ENCODE measurements at regions not wholly inside any gene's neighbourhood (a gene's known extent, or its start where the extent isn't known, plus 50 kb on each side); places are given as distances from the start of the nearest gene placed in this dataset.
"Not testable (repeated sequence)": the region's sequence is repeated elsewhere in the genome, so short reads cannot be mapped to it uniquely, and the experiment has no call there.

GRCh38 chr6:85360794-85361642 is 88.9 kb upstream of the NT5E start:
- DNase-seq (ENCODE audit: insufficient read length, low spot score) (no peak), FAIRE-seq (no peak)

DNA sequence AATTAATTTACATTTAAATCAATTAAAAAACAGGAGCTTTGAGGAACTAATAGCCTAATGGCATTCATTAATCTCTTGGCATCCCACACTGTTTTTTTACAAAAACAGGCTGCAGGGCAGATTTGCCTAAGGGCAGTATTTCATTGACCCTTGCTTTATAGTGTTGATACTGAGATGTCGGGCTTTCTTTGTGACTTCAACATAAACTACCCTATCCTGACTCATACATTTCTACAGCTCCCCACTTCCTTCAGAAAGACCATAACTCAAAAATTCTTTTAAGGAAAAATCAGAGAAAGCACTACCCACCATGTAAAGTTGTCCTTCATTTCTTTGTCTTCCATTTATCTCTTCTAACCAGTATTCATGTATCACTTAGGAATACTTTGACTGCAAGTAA is 92.2 kb upstream of the NT5E start:
- no peak for FAIRE-seq
- DNase-seq (ENCODE audit: insufficient read length, low spot score): no peak

GRCh38 chr6:85356743-85357142 is 93.1 kb upstream of the NT5E start:
- not testable (repeated sequence) for DNase-seq (ENCODE audit: insufficient read length, low spot score); FAIRE-seq

DNA sequence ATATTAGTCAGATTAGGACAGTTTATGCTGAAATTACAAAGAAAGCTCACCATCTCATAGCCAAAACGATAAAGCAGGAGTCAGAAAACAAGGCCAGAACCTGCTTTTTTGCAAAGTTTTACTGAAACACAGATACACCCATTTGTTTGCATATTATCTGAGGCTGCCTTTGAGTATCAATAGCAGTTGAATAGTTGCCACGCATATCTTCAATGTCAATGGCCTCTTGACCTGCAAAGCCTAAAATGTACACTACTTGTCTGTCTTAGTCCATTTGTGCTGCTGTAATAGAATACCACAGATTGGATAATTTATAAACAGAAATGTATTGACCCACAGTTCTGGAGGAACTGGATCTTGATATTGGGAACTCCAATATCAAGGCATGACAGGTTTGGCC is 94.1 kb upstream of the NT5E start:
- FAIRE-seq (no peak), DNase-seq (ENCODE audit: insufficient read length, low spot score) (no peak)

DNA sequence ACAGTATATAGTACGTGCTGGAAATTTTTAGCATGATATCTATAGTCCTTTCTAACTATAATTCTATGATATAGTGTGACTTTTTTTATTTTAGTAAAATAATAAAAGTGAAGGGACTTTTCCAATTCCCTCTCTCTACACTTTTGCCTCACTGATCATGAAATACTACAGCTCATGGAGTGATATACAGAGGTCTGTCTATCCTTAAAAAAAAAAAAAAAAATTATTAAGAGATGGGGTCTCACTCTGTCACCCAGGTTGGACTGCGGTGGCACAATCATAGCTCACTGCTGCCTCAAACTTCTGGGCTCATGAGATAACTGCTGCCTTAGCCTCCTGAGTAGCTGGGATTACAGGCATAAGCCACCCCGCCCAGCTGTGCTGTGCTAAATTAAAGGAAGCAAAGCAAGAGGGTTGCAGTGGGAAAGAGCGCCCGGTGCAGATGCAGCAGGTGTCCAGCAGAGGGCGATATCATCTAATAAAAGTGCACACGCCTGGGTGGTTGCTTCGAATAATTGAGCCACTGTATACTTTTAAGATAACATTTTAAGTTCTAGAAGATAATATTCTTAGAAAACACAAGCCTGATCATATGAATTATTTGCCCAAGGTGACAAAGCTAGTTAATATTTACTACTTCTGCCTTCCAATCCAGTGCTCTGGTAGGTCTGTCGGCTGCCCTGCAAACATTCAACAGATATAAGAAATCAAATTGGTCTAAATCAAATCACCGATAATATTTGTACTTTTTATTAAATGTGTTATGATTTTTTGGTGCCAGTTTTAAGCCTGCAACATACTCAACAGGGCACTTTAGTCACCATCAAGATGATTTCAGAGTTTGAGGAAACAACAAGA is 94.9 kb upstream of the NT5E start:
- FAIRE-seq (peak; percentile 80), DNase-seq (ENCODE audit: insufficient read length, low spot score) (peak; percentile 18)

- no peak for FAIRE-seq
- DNase-seq (ENCODE audit: insufficient read length, low spot score): no peak
Observed at GRCh38 chr6:85353012-85353411, 96.9 kb upstream of the NT5E start.

- no peak for DNase-seq (ENCODE audit: insufficient read length, low spot score)
- FAIRE-seq: no peak
Observed at GRCh38 chr6:85348643-85349042, 101.2 kb upstream of the NT5E start.

DNA sequence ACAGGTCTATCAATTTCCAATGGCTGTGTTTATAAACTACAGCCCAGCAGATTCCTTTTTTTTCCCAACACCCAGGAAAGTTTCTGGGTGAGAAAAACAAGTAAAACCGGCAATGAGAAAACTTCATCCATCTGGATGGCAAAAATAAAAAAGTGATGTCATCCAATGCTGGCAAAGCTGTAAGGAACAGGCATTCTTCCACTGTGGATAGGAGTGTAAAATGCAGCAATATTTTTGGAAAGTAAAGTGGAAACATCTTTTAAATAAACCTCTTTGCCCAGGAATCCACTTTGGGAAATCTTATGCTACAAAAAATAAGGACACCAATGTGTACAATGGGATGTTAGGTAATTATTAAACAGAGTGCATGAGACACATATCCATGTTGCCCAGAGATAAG is 102.1 kb upstream of the NT5E start:
- DNase-seq (ENCODE audit: insufficient read length, low spot score) (no peak), FAIRE-seq (no peak)

GRCh38 chr6:85346196-85346595 is 103.7 kb upstream of the NT5E start:
- DNase-seq (ENCODE audit: insufficient read length, low spot score) (no peak), FAIRE-seq (no peak)

GRCh38 chr6:85344996-85345395 is 104.9 kb upstream of the NT5E start:
- no peak for DNase-seq (ENCODE audit: insufficient read length, low spot score)
- no peak for FAIRE-seq

DNA sequence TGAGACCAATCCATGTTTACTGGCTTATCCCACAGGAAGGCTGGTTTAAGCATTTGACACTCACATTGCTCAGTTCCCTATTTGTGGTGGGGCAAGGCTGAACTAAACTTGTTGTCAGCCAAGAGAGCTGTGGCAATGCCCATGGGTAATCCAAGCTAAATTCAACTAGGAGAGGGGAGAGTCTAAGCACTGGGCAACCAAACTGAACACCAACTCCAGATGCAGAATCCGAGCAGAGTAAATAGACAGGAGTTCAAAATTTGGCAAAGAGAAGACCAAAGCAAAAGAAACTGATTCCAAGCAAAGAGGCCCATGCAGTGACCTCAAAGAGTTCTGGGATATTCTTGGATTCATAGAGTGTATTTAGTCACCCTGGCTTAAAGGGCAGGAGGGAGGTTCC is 106.5 kb upstream of the NT5E start:
- DNase-seq (ENCODE audit: insufficient read length, low spot score): no peak
- peak; percentile 37 for FAIRE-seq

DNA sequence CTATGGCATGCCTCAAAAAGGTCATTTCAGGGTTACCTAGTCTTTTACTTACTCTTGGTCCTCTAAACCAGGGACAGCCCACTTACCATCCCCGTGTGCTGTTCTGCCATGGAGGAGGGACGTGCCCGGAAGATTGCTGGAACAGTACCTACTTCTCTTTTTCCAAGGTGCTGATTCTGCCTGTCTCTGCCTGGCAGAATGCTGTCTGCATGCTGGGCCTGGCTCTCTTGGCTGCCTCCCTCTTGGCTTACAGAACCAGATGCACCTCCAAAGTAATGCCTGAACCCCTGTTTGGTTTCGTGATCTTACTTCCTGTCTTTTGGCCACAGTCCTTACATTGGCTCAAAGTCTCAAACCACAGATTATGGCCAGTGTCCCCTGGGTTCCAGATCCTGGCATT is 120.7 kb upstream of the NT5E start:
- no peak for DNase-seq (ENCODE audit: insufficient read length, low spot score)

GRCh38 chr6:85325811-85326210 is 124.1 kb upstream of the NT5E start:
- not testable (repeated sequence) for FAIRE-seq; DNase-seq (ENCODE audit: insufficient read length, low spot score)

More for the DNA sequence above, 120.7 kb upstream of the NT5E start:
- no peak for FAIRE-seq

DNA sequence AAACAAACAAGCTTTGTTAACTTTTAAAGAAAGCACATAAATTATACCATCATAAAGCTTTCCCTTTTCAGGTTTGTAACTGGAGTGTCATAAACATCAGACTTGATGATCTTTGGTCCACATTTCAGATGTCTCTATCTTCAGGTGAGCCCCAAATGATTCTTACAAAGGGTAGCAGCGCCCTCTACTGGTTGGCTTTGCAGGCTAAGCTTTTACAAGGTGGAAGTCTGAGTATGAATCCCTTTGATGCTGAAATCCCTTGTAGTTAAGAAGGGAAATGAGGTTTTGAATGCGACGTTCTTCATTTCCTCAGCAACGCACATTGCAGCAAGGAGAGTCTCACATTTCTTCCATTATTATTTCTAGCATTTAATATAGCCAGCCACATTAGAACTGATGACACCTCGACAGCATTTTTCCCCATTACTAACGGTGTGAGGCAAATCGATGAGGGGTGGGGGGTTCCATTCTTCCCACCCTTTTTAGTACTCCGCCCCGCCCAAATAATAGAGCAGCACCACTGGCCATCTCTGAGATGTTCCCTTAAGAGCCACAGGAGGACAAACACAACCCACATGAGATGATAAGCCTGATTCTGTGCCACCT is 126.3 kb upstream of the NT5E start:
- peak; percentile 95 for FAIRE-seq
- peak; percentile 26 for DNase-seq (ENCODE audit: insufficient read length, low spot score)

DNA sequence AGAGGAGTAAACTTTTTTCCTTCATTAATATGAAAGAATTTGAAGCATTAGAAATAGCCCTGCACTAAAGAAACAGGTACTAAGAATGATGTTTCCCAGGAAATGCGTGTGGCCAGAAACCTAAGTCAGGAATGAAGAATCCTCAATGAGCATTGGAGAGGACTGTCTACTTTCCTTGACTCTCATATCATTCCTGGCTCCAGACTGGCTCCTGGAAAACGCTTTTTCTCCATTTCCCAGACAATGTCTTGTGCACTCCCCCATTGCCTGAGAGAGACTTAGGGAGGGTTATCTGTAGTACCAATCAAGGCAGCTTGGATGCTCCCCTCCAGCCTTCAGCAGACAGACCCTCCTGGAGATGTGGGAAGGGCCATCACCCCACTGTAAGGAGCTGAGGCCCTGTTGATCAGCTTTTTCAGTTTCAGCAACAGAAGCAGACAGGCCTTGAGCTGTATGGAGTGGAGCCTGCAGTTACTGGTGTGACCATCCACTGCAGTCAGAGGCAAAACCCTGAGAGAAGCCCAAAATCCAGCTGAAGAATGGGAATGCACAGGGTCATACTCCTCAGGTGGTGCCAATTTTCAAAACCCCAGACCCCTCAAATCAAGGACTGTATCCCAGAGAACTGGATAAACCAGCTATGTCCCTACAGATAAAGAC is 127.3 kb upstream of the NT5E start:
- DNase-seq (ENCODE audit: insufficient read length, low spot score) (no peak), FAIRE-seq (no peak)

DNA sequence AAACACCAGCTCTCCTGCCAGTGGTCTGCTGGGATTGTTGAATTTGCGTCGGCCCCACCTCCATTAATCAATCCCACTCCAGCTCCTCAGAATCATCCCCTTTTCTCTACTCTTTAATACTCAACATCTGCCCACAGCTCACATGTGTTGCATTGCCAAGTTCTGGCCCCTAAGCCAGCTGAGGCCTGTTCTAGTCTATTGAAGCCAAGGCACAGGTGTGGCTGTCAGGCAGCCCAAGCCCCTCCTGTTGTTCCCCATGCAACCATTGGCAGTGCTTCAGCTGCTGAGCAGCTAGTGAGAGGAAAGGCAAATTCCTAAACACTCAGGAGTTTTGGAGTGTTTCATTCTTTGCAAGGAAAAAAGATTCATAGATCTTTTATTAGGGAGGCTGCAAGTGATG is 128.0 kb upstream of the NT5E start:
- DNase-seq (ENCODE audit: insufficient read length, low spot score) (no peak), FAIRE-seq (no peak)

GRCh38 chr6:85314586-85314985 is 135.3 kb upstream of the NT5E start:
- DNase-seq (ENCODE audit: insufficient read length, low spot score) (no peak), FAIRE-seq (no peak)

DNA sequence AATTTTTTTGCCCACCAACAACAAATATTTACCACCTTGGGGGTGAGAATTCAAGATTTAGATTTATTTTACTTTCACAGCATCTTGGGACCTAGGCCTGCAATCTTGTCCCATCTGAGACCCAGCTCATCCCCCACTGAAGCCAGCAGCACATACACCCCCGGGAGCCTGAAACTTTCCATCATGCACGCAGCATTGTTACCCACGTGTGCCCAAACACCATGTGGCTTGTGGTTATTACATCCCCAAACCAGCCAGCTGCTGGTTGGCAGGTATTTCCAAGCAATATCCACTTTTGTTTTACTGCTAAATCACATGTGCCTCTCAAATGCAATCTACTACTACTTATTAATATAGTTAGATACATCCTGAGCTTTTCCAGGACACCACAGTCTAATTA is 149.3 kb upstream of the NT5E start:
- DNase-seq (ENCODE audit: insufficient read length, low spot score) (no peak), FAIRE-seq (no peak)

- no peak for FAIRE-seq
Observed at GRCh38 chr6:85298553-85298952, 151.3 kb upstream of the NT5E start.

DNA sequence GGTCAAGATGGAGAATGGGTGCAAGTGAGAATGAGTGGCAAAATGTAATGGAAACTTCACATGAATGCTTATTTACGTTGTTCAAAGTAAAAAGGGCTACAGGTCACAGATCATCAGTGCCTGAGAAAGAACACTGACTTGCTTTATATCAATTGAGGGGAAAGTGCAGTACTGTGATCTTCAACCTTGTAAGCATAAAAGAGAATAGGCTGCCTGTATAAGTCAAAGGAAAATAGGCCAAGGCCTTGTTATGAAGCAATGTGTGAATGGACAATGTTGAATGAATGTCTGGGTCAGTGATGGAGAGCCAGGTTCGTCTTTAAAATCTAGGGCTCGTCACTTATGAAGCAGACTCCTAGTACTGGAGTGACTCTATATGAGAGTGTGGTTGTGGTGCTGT is 158.6 kb upstream of the NT5E start:
- FAIRE-seq (no peak), DNase-seq (ENCODE audit: insufficient read length, low spot score) (no peak)

More at GRCh38 chr6:85298553-85298952, 151.3 kb upstream of the NT5E start:
- no peak for DNase-seq (ENCODE audit: insufficient read length, low spot score)

- no peak for DNase-seq (ENCODE audit: insufficient read length, low spot score)
- no peak for FAIRE-seq
Observed at GRCh38 chr6:85287654-85288053, 162.2 kb upstream of the NT5E start.
